Left lung (tissue), 4 donors: ENCODE measurements at regions not wholly inside any gene's neighbourhood (a gene's known extent, or its start where the extent isn't known, plus 50 kb on each side); places are given as distances from the start of the nearest gene placed in this dataset.

ENCODE experiments used
- ATAC-seq: fragments of 200-7000 bp; cut with Tn5 transposase; one replicate; pipeline ENCODE4 v1.9.1; 2020; ENCODE audit warnings: moderate library complexity
- DNase-seq, 4 donors: peaks; one replicate each; pipeline ENCODE4 v3.0.0-alpha.2; 2013 to 2020
- H3K27ac ChIP-seq, 2 donors: fragments of 200-600 bp; sonication (generic) in 1 of 2; one replicate each; pipeline versions ENCODE4 v1.5.0 to v1.8.0; 2020 to 2021
- H3K27me3 ChIP-seq, 2 donors: fragments of 200-600 bp; sonication (generic) in 1 of 2; one replicate each; pipeline versions ENCODE4 v1.5.0 to v1.8.0; 2020 to 2021
- H3K36me3 ChIP-seq, 2 donors: fragments of 200-600 bp; sonication (generic) in 1 of 2; one replicate each; pipeline versions ENCODE4 v1.5.0 to v1.8.0; 2020 to 2021
- H3K4me1 ChIP-seq, 2 donors: fragments of 200-600 bp; one replicate each; pipeline ENCODE4 v1.8.0; 2021
- H3K4me3 ChIP-seq, 2 donors: fragments of 200-600 bp; sonication (generic) in 1 of 2; one replicate each; pipeline versions ENCODE4 v1.5.0 to v1.8.0; 2020 to 2021; ENCODE audit warnings: mild to moderate bottlenecking in 1 of 2
- H3K9me3 ChIP-seq, 2 donors: fragments of 200-600 bp; sonication (generic) in 1 of 2; one replicate each; pipeline versions ENCODE4 v1.5.0 to v1.8.0; 2020 to 2021
- CTCF ChIP-seq, 2 donors: fragments of 200-600 bp; sonication (generic) in 1 of 2; IDR thresholded peaks; one replicate each; pipeline versions ENCODE4 v1.5.0 to v1.8.0; 2021; ENCODE audit warnings: antibody characterized with exemption in 2 of 2
- intact Hi-C, 2 donors: fragments of 100-400 bp; cut with DNase I; formaldehyde crosslinking; loops; one replicate each; pipeline versions ENCODE4 v1.11.2 to v1.14.2; 2022
- donor health status: DM: no; HTN: yes; CAD: no.
- donor health status: DM: no; HTN: no; CAD: no.

- Histone ChIP-seq H3K27me3 (no peaks in the 10 kb centered on the region), H3K9me3 (peaks cover 0 to 7% of the 10 kb centered on the region in 2 donors), H3K36me3 (no peaks in the 10 kb centered on the region), H3K4me1 (no peaks in the 10 kb centered on the region), H3K27ac (no peak overlapping the region), H3K4me3 (no peak overlapping the region)
- DNase-seq (no peak), ATAC-seq (no peak)
- intact Hi-C loops: no loop called here
- no peak for TF ChIP-seq CTCF (IDR thresholded peaks at IDR 0.05)
Measured at GRCh38 chr5:125175348-125176004, 429.0 kb upstream of the ZNF608 start.

GRCh38 chr5:125176005-125176390 lies 429.6 kb upstream of the ZNF608 start:
- ATAC-seq: no peak
- DNase-seq: no peak
- H3K27me3 ChIP-seq: no peaks in the 10 kb centered on the region
- H3K4me3 ChIP-seq: no peak overlapping the region
- peaks cover 0 to 7% of the 10 kb centered on the region in 2 donors for H3K9me3 ChIP-seq
- TF ChIP-seq CTCF (IDR thresholded peaks at IDR 0.05): no peak
- no peaks in the 10 kb centered on the region for H3K36me3 ChIP-seq
- intact Hi-C loops: no loop called here
- no peaks in the 10 kb centered on the region for H3K4me1 ChIP-seq
- no peak overlapping the region for H3K27ac ChIP-seq

- no peak for DNase-seq
- Histone ChIP-seq H3K27ac (no peak overlapping the region), H3K9me3 (peaks cover 0 to 7% of the 10 kb centered on the region in 2 donors), H3K4me1 (no peaks in the 10 kb centered on the region), H3K36me3 (no peaks in the 10 kb centered on the region), H3K4me3 (no peak overlapping the region), H3K27me3 (no peaks in the 10 kb centered on the region)
- ATAC-seq: no peak
- intact Hi-C loops: no loop called here
- TF ChIP-seq CTCF (IDR thresholded peaks at IDR 0.05): no peak
Measured at GRCh38 chr5:125177340-125177739, 430.9 kb upstream of the ZNF608 start.

GRCh38 chr5:125179612-125180011 lies 433.2 kb upstream of the ZNF608 start:
- no peak overlapping the region for H3K4me3 ChIP-seq
- ATAC-seq (no peak), DNase-seq (no peak)
- H3K4me1 ChIP-seq: no peaks in the 10 kb centered on the region
- no peaks in the 10 kb centered on the region for H3K36me3 ChIP-seq
- no peak for TF ChIP-seq CTCF (IDR thresholded peaks at IDR 0.05)
- intact Hi-C loops: no loop called here
- H3K27ac ChIP-seq: no peak overlapping the region
- no peaks in the 10 kb centered on the region for H3K27me3 ChIP-seq
- peaks cover 0 to 7% of the 10 kb centered on the region in 2 donors for H3K9me3 ChIP-seq

GRCh38 chr5:125180231-125180829 lies 433.9 kb upstream of the ZNF608 start:
- no peak for DNase-seq

More at GRCh38 chr5:125180231-125180829, 433.9 kb upstream of the ZNF608 start:
- Histone ChIP-seq H3K27ac (no peak overlapping the region), H3K4me3 (no peak overlapping the region), H3K9me3 (peaks cover 0 to 7% of the 10 kb centered on the region in 2 donors), H3K36me3 (no peaks in the 10 kb centered on the region), H3K4me1 (no peaks in the 10 kb centered on the region), H3K27me3 (no peaks in the 10 kb centered on the region)
- no peak for ATAC-seq
- no peak for TF ChIP-seq CTCF (IDR thresholded peaks at IDR 0.05)
- intact Hi-C loops: no loop called here
